GM19351 (cell line): ENCODE measurements at regions not wholly inside any gene's neighbourhood (a gene's known extent, or its start where the extent isn't known, plus 50 kb on each side); places are given as distances from the start of the nearest gene placed in this dataset.
"Not testable (repeated sequence)": the region's sequence is repeated elsewhere in the genome, so short reads cannot be mapped to it uniquely, and the experiment has no call there.

Experiments
- ATAC-seq: cut with Tn5 transposase; IDR thresholded peaks from one replicate; pipeline ENCODE4 v1.9.1; 2021; ENCODE audit warnings: mild to moderate bottlenecking, moderate library complexity; ENCODE audit not compliant: unreplicated experiment

DNA sequence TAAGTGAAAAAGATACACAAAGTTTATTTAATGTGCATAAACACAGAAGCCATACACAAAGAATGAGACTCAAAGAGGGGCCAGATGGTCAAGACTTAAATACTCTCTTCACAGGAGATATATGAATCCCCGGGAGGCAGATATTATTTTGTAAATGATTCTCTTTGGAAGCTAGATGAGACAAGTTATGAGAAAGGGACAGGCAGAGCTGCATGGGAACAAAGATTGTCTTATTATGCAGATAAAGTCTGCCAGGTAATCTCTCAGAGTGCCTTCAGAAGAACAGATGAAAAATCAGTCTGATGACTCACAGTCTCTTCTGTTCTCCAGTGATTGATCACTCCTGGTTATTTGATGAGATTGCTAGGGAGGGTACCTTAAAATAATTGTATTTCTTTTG lies 89.0 kb downstream of the NAF1 start:
- no peak for ATAC-seq

DNA sequence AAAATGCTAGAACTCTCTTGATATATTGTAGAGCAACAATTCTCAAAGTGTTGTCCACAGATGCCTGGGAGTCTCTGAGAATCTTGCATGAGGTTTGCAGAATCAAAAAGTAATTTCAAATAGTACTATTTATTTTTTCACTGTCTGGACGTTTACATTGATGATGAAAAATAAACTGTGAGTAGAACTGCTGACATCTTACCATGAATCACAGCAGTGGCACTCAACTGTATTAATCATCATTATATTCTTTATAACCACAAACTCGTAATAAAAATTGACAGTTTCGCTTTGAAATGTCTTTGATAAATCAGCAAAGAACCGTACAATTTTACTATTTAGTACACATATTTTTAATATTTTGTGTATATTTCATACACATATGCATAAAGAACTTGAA lies 94.5 kb downstream of the NAF1 start:
- no peak for ATAC-seq

DNA sequence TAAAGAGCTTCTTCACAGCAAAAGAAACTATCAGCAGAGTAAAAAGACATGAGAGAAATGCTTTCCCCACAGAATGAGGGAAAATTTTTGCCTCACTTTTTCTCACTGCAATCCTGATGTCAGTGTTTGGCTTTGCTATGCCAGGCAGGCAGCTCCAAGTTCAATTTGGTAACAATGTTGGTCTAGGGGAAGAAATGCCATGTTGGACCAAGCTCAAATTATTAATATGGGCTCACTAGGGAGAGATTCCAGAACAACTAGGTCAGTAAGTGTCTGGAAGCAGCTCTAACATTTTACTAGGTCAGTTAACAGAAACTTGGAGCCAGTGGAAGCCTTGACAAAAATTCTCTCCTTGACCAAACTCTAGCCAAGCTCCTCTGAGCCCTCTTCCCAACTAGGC lies 95.4 kb downstream of the NAF1 start:
- ATAC-seq = no peak

DNA sequence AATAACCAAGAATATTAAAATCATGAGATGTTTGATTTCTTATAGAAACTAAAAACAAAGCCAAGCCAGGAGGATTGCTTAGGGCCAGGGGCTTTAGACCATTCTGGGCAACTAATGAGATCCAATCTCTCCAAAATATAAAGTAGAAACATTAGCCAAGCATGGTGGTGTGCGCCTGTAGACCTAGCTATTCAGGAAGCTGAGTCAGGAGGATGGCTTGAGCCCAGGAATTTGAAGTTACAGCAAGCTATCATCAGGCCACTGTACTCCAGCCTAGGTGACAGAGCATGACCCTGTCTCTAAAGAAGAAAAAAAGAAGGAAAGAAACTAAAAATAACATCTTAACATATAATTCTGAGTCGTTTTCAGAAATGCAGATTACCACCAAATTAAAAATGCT lies 96.7 kb downstream of the NAF1 start:
- no peak for ATAC-seq

DNA sequence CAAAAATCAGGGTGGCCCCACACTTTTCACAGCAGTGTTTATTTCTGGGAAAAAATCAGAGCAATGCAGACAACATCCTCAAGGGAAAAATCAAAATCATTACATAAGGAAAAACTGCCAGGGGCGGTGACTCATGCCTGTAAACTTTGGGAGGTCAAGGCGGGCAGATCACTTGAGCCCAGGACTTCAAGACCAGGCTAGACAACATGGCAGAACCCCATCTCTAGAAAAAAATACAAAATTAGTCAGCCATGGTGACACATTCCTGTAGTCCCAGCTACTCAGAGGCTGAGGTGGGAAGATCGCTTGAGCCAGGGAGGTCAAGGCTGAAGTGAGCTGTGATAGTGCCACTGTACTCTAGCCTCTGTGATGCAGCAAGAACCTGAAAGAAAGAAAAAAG lies 102.8 kb downstream of the NAF1 start:
- no peak for ATAC-seq

DNA sequence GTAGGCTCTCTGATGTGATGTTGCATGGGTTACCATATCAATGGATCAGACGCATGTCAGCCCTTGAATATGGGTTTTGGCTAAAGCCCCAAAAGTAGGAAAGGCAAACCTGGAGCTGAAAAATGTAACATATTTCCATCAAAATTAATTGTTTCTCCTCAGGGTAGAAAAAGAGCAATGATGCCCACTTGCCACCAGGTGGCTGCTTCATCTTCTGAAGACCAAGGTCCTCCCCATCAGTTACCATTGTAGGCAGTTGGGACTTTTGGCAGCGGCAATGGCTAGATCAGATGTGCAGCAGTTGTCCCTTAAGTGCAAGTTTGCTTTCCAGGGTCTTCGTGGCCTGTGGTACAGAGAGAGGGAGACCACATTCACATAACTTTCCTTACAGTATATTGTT lies 118.2 kb downstream of the NAF1 start:
- peak; percentile 95 for ATAC-seq

DNA sequence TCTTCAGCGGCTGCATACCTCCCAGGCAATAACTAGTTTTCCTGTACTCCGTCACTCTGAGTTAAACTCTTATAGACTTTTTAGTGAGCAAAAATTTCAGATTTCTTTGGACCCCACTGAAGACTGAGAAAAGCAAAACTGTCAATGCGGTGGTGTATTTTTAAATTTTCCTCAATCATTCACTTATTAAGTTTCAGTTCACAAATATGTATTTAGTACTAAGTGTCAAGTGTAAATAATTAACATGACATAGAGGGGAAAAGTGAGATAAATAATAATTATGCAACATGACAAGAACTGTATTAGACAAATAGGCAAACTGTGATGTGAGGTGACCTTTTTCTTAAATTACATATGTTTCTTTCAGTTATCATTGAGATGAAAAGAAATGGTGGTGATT lies 124.4 kb downstream of the NAF1 start:
- no peak for ATAC-seq

DNA sequence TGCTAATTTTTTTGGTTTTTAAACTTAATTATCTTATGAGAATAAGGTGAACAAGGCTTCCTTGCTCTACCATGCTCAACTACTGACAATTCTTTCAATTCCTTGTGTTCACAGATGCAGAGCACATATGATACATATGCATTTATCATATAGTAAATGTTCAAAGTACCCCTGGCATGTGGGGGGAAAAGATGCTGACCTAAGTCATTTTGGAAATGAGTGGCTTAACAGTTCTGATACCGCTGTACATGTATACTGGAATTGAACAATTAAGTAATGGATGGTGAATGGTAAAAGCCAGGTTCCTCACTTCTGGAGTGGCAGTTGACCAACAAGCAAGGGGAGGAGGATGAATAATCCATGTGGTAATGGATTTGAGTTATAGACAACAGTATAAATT lies 149.6 kb downstream of the NAF1 start:
- no peak for ATAC-seq

DNA sequence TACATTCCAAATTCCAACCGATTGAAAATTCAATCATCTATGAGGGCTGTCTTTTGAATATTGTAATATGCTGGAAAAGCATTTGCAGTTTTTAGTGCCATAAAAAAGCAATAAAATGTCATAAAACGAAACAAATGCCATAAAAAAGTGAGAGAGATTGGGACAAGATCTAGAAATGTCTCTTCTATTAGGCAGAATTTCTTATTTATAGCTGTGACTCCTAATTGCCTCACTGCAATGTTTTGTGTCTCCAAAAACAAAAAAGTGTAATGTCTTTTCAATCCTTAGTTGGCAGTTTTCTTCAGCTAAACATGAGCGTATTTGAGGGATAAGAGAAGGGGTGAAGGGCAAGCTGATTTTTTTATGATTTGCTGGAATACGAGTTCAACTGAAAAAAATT lies 153.9 kb downstream of the NAF1 start:
- no peak for ATAC-seq

DNA sequence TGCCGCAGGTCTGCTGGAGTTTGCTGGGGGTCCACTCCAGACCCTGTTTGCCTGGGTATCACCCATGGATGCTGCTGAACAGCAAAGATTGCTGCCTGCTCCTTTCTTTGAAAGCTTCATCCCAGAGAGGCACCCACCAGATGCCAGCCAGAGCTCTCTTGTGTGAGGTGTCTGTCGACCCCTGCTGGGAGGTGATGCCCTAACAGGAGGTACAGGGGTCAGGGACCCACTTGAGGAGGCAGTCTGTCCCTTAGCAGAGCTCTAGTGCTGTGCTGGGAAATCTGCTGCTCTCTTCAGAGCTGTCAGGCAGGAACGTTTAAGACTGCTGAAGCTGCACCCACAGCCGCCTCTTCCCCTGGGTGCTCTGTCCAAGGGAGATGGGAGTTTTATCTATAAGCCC lies 162.7 kb downstream of the NAF1 start:
- no peak for ATAC-seq

DNA sequence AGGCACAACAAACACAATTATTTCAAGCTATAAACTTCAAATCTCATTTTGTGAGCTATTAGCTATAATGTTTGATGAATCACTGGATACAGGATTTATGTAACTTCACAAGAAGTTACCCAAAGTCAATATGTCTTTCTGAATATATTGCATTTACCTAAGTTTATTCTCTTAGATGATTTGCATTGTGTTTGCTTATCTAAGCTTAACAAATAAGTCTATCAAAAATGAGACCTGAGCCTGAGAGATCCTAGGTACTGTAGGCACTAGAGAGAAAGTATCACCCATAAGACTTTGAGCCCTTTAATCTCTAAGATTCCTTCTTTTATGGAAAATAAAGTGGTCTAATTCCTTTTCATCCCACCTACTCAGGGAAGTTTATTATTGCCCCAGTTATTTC lies 178.2 kb downstream of the NAF1 start:
- no peak for ATAC-seq

DNA sequence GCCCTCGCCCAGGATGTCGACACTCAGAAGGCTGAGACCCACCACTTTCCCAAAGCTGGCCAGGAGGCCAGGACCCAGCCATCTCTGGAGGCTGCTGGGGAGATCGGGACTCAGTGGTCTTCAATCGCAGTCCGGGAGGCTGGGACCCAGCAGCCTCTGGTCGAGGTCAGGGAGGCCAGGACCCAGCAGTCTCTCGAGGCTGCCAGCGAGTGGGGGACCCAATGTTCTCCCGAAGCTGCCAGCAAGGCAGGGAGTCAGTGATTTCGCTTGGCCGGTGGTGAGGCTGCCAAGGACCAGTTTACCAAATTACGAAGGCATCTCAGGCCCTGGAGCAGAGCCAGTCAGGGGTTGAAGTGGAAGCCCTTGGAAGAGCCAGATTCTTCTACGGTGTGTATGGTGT lies 181.6 kb downstream of the NAF1 start:
- ATAC-seq = no peak

DNA sequence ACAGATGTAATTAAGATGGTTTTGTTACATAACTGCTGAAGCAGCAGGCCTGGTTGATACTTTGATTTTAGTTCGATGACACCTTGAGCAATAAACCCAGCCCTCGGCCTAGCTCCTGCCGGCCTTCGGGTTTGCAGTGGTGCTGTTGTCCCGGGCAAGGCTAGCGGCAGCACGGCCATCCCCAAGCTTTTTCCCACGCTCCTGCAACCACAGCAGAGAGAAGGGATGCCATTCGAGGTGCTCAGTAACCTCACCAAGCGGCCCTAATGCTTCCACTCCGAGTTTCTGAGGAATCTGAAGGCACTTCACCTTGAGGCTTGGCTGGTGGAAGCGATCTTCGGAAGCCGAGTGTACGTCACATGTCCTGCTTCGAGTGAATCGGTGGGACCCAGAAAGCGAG lies 182.1 kb downstream of the NAF1 start:
- ATAC-seq = no peak

DNA sequence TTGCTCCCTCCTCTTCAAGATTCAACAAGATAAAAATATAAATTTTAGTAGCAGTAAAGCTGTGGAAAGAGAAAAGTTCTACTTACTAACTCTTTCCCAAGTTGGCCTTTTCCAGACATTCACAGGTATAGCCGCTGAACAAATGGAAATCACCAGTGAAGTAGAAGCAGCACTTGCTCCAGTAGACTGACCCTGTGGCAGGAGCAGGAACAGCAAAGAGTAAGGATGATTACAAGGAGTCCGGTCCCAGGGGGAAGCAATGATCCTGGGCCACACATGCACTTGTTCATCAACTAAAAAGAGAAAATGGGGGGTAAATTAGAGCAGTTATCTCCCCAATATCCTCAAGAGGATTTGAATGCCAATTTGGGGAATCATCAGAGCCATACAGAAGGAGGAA lies 184.9 kb downstream of the NAF1 start:
- no peak for ATAC-seq

DNA sequence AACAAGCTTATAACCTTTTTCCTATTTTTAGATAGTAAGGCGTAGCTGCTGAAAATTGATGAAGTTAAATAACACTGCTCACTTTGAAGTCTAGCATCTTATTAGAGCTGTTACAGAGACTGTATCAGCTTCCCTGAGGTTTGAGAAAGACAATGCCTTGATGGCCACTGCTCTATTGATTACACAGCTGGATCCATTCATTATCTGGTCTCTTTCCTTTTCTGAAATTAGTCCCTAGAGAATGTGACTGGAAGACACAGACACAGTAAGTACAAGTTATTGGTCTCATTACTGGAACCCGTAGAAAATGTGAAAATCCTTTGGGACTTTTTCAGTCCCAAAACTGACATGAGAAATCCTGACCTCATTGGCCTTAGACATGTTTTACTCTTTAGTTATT lies 188.3 kb downstream of the NAF1 start:
- ATAC-seq = no peak

DNA sequence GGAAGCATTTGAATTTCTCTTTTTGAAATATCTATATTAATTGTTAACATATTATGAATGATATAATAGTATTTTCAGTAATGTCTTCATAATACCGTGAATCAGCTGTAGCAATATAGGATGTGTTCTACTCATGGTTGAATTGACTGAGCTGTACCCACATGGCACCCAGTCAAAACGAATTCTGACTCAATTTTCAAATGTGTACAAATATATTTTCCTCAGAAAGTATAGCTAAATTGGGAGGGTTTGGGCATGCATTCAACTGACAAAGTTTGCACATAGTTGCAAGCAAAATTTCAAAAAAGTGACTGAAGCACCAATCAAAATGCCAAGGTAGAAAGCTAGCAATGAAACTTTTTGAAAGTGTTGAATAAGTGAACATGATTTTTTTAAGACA lies 188.9 kb downstream of the NAF1 start:
- ATAC-seq = no peak

DNA sequence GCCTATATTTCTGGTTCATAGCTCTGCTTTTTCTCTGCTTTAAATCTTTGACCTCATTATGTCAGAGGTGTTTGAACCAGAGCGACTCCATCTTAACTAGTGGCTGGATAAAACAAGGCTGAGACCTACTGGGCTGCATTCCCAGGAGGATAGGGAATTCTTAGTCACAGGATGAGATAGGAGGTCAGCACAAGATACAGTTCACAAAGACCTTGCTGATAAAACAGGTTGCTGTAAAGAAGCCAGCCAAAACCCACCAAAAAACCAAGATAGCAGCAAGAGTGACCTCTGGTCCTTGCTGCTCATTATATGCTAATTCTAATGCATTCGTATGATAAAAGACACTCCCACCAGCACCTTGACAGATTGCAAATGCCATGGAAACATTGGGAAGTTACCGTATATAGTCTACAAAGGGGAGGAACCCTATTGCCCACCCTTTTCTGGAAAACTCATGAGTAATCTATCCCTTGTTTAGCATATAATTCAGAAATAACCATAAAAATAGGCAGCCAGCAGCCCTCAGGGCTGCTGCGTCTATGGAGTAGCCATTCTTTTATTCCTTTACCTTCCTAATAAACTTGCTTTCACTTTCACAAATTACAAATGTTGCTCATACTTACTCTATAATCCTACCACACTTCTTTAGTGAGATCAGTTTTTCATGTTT lies 193.9 kb downstream of the NAF1 start:
- ATAC-seq = no peak

DNA sequence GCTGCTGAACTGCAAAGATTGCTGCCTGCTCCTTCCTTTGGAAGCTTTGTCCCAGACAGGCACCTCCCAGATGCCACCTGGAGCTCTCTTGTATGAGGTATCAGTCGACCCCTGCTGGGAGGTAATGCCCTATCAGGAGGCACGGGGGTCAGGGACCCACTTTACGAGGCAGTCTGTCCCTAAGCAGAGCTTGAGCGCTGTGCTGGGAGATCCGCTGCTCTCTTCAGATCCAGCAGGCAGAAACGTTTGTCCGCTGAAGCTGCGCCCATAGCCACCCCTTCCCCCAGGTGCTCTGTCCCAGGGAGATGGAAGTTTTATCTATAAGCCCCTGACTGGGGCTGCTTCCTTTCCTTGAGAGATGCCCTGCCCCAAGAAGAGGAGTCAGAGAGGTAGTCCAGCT lies 197.5 kb downstream of the NAF1 start:
- no peak for ATAC-seq

DNA sequence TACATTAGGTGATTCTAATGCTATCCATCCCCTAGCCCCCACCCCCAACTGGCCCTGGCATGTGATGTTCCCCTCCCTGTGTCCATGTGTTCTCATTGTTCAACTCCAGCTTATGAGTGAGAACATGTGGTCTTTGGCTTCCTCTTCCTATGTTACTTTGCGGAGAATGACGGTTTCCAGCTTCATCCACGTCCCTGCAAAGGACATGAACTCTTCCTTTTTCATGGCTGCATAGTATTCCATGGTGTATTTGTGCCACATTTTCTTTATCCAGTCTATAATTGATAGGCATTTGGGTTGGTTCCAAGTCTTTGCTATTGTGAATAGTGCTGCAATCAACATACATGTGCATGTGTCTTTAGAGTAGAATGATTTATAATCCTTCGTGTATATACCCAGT lies 200.7 kb downstream of the NAF1 start:
- not testable (repeated sequence) for ATAC-seq

DNA sequence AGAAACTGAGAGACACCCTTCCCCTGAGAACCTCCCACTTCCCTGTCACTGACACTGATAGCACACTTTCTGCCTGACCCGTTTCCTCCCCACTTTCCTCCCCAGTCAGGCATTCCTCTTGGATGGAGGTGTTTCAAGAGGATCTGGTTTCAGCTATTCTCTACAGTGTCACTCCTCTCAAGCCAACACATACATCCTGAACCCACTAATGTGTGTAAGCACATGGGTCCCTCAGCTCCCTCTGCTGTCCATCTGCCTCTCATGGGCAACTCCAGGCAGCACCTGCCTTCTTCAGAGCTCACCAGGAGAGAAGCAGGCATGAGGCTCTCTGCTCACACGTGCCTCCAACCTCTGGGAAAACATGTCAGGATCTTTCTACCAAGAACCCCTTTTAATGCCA lies 207.6 kb downstream of the NAF1 start:
- ATAC-seq = peak; percentile 70

DNA sequence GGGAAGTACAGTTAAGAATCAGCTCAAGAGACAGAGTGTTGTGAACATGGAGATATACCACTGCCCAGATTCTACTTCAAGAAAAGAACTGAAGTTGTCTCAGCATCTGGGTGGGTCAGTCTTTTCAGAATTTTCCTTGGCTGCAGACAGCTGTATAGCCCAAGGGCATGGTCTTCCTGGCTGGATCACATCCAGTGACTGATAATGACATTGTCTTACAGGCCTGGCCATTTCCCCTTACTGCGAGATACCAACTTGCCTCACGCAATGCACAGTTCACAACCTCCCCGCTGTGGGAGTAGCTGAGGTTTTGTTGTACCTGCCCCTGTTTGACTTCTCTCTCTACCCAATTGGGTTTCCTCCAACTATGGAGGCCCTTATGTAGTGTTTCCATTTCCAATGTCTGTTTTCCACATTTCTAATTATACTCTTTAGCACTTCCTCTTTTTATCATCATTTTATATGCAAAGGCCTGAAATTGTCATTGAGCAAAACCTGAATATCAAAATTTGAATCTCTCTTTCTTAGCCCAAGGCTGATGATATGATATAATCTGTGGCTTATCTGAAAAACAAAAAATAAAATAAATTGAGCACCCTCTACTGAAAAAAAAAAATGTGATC lies 209.1 kb downstream of the NAF1 start:
- ATAC-seq = no peak

DNA sequence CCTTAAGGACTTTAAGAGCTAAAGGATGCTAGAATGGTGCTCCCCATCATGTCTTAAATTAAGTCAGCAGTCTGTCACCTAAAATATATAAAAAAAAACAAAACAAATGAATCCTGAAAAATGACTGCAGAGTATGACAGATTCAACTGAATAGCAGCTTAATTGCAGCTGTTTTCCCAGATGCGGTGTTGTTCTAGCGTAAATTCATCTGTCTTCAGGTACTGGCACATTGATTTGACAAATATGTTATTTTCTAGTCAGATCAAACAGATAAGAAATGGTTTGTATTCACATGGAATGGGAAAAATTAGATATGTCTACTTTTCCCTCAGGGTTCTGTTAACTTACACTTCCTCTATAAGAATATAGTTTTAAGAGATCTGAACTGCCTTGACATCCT lies 211.7 kb downstream of the NAF1 start:
- no peak for ATAC-seq

DNA sequence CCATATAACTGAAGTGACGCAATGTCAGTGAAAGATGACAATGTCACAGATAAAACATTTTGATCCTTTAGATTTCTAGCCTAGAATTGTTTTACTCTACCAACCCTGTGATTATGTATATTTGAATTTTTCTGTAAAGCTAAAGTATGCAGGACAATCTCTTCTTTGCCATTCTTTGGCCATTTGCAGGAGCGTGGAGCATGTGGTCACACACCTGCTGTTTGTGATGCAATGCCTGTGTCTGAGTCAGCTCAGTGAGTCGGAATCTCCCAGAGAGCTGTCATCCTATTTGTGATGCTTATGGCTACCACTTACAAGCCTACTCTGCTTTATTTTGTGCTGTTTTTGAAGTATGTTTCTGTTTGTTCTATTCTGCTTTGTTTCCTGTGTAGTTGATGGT lies 214.5 kb downstream of the NAF1 start:
- ATAC-seq = no peak
